A172 (cell line): ENCODE measurements at regions not wholly inside any gene's neighbourhood (a gene's known extent, or its start where the extent isn't known, plus 50 kb on each side); places are given as distances from the start of the nearest gene placed in this dataset.
A peak's percentile ranks its signal among the peaks of the same experiment; 100 is the strongest.

ENCODE experiments used
- DNase-seq: peaks from one replicate; pipeline ENCODE4 v3.0.0-alpha.2; 2015; ENCODE audit warnings: low spot score

DNA sequence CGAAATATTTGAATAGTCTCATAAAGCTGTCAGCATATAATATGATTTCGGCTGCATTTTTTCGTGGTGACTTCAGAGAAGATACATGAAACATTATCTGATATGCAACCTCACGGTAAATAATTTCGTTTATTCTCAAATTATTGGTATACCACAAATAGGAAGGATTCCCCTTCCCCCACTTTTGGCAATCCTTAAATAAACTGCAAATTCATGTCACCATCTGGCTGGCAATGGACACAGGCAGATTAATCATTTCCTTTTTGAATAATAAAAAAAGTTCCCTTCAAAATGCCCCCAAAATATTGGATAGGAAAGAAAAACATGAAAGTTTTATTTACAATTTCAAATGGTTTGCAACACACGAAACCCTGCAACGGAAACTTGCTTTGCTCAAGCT is 234.5 kb upstream of the MEOX2 start:
- DNase-seq: no peak

DNA sequence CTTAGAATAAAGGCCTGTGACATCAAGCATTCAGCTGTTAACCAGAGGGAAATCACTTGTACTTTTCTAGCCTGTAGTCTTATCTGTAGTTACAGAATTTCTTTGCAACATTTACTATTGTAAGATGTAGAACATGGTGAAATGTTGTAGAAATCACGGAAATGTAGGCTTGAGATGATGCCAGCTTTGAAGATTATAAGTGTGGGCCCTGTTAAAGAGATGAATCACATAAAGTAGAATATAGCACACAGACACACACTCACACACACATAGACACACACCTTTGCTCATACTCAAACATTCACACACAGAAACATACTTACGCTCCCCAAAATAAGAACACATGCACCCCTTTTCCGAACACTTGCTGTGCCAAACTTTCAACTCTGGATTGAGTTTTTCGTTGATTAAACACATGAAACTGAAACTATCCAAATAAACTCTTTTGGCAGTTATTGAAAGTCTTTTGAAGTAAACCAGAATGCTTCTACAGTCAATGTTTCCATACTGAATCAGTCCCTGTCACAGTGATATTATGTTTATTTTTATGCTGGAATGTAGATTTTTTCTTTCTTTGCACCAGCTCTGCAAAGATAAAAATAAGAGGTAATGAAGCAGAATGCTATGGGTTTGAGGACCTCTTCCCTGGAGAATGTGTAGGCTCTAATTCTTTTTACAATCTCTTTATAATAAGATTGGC is 230.3 kb upstream of the MEOX2 start:
- no peak for DNase-seq

DNA sequence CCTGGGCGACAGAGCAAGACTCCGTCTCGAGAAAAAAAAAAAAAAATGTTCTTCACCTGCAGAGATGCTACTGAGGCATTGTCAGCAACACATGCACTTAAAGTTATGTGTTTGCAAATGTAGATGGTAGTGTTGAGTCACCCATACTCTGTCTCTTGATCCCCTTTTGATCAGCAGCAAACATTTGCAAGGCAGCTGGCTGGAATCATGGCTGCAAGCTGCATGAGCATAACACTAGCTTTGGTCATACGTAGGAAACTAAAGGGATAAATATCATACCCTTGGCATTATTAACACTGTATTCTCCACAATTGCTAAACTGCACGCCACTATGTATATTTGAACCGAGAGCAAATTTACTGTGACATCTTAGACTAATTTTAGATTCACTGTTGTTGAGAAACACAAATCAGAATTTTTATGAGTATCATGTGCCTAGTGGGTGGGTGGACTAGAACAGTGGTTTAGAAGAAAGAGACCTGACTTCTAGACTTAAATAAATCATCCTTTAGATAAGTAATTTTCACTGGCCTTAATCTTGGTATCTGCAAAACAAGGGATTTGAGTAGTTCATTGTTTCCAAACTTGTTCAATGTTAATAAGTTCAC is 229.3 kb upstream of the MEOX2 start:
- no peak for DNase-seq

DNA sequence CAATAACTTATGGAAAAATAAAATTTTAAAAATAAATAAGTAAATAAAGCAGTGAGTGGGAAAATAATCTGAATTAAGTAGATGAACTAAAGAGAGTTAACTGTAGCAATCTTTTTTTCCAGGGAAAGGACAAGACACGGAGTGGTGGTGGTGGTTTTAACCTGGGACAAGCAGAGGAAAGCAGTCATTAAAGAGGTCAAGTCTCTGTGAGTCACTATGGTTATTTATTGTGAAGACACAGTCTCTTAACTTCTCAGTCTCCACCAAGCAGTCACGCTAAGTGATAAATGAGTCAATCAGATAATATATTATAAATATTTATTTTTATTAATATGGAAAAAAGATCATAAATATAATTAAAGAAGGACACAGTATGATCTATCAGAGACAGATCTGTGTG is 228.1 kb upstream of the MEOX2 start:
- DNase-seq: no peak

DNA sequence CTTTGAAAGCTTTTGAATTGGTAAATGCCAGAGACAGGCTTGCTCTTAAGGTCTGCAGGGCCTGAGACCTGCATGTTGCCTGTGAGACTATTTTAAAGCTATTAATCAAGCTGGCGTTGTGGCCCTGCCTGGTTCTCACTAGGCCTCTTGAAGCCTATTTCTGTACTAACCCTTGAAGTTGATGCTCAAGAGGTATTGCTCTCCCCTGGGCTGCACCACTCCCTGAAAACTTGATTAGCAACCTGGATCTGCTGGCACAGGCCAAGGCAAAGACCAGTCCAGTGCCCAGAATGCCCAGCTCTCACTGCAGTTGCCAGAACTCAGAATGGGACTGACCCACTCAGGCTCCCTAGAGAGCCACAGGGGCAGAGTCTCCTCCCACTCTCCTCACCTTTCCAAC is 220.0 kb upstream of the MEOX2 start:
- no peak for DNase-seq

DNA sequence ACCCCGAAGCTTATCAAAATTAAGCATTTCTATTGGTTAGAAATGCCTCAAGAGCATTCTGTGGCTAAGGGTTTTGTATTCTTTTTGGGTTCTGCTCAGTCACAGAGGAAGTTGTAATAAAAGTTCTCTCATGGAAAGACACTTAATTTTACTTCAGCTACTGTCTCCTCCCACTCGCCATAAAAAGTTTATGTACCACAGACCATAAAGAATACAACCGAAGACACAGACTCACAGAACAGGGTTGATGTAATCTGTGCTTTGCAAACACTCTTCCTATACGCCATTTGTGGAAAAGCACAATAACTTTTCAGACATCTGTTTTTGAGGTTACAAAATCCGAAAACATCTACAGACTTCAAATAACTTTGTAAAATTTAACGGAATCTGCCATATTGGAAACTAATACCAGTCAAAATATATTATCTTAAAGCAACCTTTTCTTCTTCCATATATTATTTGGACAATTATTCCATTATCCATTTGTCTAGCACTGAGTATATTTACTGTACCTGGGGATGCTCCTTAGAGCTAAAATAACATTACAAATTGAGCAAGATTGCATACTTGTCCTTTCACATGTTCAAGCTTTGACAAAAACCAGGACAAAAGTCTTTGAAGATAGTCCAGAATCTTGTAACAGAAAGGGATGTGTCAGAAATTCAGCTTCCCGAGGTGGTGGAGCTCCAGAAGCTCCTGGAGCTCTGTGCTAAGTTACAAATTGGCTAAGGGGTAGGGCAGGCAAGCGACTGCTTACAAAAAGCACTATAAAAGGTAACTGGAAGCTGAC is 219.0 kb upstream of the MEOX2 start:
- no peak for DNase-seq

DNA sequence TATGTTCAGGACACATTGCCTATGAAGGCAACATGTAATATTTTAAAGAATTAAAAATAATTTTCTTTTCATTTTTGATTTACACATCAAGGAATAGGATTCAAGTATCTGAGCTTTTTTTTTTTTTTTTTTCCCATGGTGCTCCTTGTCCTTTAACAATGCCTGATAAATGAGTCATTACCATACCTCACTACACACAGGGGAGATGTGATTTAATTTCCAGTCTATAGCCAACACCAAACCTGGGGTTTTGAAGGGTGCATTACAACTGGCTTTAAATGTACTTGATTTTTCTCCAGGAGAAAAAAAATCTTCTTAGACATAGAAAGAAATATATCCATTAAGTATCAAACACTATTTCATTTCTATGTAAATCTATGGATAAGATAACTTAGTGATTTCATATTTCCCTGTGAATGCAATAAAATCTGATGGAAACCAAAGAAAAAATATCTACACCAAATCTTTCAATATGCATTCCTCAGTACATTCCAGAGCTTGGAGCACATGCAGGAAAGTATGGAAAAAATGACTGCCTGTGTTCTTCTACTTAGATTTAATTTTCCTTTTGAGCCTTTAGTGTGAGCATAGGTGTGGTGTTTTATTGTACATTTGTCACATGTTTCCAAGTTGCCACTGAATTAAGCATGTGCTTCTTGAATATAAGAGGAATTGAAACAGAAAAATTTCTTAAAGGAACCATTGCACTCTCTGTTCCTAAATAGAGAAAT is 204.8 kb upstream of the MEOX2 start:
- DNase-seq: peak; percentile 51

DNA sequence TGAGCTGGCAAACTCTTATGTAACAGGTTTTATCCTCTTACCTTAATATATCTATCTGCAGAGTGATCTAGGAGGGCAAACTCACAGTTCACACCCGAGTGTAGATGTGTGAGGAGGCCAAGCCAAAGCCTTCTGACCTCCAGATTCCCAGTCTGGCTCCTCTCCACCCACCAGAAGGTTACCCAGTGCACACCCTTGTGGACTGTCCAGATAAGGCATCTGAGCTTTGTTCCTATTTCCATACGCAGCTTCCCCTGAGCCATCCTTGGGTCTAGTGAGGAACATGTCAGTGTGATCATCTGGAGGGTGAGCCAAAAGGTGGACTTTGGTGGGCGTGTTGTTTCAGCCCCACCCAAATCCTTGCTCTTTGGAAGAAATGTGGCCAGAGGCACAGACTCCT is 203.0 kb upstream of the MEOX2 start:
- peak; percentile 41 for DNase-seq

DNA sequence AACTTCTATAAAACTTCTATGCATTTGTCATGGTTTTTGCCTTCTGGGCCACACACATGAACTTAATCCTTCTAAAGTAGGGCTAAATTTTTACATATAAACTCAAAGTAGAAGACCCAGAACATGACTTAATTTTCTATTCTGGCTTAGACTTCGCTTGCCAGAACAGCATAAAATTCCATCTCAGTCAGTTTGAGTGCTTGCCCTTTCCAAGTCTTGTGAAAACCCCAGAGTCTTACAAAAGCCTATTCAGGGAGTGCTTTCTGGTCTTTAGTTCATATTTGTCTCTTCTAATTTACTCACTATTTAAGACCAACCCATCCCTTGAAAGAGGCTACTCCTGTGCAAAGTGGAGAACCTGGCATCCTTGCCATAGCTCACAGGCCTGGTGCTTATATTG is 201.6 kb upstream of the MEOX2 start:
- DNase-seq: no peak

DNA sequence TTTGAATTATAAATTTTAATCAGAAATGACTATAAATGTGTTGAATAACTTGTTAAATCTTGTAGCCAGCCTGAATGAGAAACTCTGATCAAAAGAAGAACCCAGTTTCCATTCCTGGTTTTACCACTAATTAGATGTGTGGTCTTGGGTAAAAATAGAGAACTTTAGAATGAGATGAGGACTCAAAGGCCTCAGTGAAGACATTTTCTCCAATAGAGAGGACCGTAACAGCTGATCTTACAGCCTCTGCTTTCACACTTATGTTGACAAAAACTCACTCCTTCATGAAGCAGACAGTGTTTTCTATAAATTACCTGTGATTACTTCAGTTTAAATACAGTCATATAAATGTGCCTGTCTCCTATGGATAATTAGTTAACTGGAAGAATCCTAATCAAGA is 200.1 kb upstream of the MEOX2 start:
- DNase-seq: no peak

DNA sequence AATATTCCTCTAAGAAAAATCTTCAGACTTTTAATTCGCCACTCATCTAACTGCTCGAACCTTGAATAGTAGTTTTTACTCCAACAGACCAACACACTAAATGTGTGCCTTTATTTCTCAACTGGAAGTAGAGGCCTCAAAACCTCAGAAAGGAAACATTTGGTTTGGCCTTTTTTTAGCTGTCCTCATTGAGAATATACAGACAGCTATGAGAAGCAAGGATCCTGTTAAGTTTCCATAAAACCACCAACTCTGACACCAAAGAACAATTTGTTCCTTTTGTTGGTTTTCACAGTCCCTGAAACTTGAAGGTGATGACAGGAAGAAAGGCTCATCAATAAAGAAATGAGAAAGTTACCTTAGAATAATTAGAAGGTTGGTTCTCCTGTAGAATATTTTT is 199.2 kb upstream of the MEOX2 start:
- no peak for DNase-seq

DNA sequence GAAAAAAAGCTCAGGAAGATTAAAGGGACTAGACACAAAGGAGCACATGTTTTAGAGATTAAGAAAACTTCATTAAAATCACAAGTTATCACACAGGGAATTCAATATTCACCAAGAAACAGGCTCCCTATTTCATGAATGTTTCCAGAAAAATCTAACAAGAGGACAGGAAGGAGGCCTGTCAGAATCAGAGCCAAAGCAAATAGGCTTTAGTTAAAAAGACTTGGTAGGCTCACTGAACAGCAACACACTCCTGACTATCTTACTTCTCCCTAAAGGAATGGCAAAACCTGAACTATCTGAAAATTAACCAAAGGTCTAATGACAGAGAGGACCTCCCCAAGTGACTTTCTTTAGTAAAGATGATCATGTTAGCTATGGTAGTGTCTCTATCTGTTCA is 188.3 kb upstream of the MEOX2 start:
- DNase-seq: no peak

DNA sequence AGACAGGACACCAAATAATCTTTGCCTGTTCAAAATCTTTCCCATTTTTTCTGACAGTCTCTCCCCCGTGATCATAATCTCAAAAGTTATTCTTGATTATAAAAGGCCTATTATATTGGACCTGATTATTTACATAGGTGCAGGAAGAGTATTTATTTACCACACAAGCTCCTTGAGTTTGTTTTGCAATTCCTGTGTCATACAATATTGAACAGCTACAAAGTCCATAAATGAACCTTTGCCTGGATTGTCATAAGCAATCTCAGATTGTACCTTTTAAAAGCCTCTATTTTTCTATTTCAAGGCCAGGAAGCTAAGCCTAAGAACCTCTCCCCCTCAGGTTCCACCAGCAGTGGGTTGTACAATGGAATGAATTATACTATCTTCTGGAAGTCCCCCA is 183.9 kb upstream of the MEOX2 start:
- no peak for DNase-seq

DNA sequence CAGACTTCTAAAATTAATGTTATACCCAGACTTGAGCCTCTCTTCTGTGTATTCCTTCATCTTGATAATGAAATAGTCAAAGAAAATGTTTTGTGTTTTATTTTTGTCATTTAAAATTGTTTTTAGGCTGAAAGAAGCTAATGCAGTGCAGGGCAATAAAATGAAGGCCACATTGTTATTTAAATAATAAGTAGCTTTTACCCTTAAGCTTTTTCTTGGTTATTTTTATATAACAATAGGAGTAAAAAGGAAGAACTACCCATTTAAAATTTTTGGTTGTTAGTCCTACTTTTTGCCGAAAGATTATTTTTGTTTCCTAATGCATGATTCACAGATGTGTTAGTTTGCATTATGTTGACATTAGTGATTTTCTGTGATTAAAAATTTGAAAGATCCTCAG is 181.0 kb upstream of the MEOX2 start:
- DNase-seq: no peak

DNA sequence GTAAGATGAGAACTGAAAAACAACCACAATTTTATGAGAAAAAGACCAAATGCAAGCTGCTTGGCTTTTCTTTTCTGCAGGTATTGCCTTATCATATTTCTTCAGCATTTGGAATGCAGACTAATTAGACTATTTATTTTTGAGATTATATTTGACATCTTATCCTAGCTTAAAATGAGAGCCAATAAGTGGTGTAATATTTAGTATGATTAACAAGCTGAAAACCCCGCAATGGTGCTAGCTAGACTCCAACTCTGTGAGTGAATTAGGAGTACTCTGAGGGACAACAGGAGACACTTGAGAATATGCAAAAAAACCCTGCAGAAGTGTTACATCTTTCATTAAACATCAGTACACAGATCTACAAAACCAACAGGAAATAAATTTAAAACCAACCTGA is 180.3 kb upstream of the MEOX2 start:
- DNase-seq: no peak

DNA sequence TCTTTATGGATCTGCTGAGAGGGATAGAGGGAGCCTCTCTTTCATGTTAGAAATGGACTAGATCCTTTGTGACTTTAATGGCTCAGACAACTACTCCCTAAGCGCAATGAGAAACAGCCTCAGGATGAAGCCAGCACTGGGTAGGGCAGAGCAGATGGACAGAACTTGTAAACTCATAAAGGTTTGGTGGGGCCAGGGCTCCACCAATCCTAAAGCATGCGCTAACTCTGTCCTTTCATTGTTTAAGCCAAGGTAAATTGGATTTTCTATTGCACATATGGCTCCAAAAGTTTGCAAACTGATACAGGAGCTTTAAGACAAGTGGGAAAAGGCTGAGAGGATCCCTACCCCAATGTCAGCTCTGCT is 178.1 kb upstream of the MEOX2 start:
- DNase-seq: no peak

DNA sequence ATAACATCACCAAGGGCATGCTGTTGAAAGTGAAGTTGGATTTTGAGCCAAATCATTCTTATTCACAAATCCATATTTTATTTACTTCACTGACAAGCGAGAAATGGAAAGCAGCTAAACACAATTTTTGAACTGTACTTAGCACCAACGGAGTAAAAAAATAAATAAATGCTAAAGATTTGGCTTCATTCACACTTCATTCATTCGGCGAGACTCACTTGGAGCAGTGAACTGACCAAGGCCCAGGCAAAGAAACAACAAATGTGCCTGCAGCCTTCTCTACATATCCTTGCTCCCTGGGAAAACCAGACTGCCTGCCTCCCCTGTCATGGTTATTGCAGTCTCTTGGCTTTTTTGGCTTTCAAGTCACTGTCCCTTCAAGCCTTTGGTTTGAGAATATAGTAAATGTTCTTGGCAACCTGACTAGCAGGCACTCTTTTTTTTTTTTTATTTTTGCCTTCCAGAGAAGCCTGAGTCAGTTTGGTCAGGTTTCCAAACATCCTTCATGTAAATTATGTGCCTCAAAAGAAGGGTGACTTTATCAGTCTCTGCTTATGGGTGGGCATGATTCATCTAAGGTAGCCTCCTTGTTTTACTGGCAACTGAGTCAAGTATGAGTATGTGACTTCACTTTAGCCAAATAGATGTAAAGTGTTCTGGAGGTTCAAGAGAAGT is 177.6 kb upstream of the MEOX2 start:
- no peak for DNase-seq

DNA sequence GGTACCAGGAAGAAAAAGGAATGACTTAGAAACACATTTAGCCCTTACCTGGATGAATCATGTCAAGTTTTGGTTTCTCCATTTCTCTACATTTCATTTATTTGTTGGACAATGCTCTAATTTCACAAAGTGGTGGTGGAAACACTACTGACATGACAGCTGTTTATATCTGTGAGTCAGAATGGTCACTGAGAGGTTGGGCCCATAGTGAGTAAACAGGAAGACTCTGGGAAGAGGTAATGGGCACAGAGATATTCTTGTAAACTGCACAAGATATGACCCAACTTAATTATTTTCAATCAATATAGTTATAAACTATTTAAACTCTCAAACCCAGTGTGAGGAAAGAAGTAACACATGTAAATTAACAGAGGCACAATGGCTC is 176.3 kb upstream of the MEOX2 start:
- no peak for DNase-seq

DNA sequence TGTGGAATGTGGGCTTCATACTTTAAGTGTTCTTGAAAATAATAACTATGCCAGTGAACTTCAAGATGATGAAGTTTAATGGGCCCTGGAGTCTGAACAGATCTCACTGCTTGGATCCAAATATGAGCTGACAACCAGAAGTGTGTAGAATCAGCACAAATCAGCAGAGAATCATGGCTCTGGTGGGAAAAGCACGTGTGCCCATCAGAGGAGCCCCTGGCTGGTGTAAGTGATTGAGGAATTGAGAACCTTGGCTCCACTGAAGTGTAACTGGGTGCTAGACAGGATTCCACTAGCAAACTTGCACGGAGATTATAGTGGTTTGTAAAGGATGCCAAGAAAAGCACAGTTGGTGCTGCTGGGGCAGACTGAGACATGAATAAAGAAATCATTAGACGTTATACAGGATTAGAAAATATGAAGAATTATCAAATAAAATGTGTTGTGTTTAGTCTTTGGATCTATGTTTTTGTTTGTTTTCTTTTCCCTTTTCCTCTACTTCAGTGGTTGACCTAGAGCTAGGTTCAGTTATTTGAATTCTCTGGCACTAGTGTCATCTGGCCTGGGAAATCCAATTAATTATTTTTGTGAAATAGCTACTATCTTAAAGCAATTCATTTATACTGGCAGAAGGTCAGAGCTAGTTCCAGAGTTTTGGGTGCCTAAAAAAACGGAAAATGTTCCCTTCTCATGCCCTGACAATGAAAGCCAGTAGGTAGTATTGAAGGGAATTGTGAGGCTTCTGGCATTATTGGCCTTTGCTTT is 175.7 kb upstream of the MEOX2 start:
- DNase-seq: no peak

DNA sequence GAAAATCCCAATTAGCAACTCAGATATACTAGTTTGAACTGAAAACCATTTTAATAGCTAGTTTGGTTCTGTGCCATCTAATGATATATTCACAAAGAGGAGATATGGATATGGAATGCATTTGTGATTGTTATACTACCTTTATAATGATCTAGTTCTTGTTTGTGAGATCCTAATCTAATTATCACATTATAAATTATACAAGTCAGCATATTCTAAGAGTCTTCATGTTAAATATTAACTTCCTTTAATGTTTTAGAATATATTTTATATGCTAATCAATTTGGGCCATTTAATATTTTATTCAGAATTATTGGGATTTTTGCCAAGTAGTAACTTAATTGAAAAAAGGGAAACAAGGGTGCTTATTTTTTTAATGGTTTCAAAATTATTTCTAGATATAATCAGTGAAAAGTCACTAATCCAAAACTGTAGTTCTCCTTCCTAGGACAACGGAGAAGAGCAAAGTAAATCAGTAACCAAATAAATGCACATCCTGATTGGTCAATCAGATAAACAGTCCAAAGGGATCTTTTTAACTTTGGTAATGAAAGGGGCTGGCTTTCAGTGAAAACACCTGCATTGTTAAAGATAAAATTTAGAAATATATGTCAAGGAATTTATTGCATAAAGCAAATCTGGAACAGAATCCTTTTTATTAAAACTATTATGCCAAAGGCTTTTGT is 173.9 kb upstream of the MEOX2 start:
- no peak for DNase-seq

DNA sequence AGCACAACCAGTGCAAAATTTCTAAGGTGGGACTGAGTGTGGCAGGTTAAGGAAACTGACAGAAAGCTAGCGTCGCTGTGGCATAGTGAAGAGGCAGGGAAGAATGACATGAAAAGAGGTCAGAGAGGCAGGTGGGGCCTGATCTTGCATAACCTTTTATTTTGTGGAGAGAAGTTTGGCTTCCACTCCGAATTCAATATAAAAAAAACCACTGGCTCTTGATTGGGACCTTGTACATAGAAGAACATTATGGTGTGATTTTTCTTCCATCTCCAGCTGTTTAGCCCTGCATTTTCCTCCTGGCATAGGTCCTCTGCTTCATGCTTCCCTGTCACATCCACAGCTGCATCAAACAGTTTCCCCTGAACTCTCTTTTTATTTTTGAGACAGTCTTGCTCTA is 170.5 kb upstream of the MEOX2 start:
- DNase-seq: no peak
